ENCODE measurements at regions not wholly inside any gene's neighbourhood (a gene's known extent, or its start where the extent isn't known, plus 50 kb on each side); places are given as distances from the start of the nearest gene placed in this dataset.
A peak's percentile ranks its signal among the peaks of the same experiment; 100 is the strongest.

DNA sequence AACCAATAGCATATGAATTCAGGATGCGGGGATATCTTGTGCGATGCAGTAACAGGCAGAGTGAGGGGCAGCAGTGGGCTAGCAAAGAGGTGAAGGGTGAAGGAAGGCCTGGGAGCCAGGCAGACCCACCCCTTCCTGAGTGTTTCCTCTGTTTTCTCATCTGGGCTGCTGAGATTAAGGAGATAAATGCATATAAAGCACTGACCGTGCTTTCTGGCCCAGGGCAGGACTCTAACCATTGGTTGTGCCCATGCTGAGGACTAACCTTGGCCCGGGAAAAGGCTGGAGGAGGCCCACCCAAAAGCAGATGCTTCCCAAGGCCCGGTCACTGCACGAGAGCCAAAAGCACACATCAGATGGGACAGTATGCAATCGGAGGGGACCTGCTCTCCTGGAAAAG lies 87.6 kb downstream of the PSMG1 start:
- Histone ChIP-seq H3K27ac (ENCODE audit: low read depth in 1 of 2, low read length in 2 of 2) (no peak overlapping the region), H3K4me1 (ENCODE audit: insufficient read depth, low read length) (peaks cover 4% of the 10 kb centered on the region), H3K4me3 (ENCODE audit: low read length) (no peak overlapping the region), H3K9me3 (ENCODE audit: control insufficient read depth in 1 of 2, insufficient read depth in 1 of 2, low read length in 2 of 2) (no peaks in the 10 kb centered on the region), H3K36me3 (ENCODE audit: insufficient read depth, low read length) (no peaks in the 10 kb centered on the region), H3K27me3 (ENCODE audit: control insufficient read depth in 1 of 2, insufficient read depth in 2 of 2, low read length in 2 of 2) (no peaks in the 10 kb centered on the region)
- TF ChIP-seq CTCF (IDR thresholded peaks at IDR 0.05) = no peak
- Mint-ChIP-seq H3K4me3 (no peak overlapping the region), H3K4me1 (ENCODE audit: low read depth) (no peaks in the 10 kb centered on the region), H3K9me3 (no peaks in the 10 kb centered on the region), H3K27ac (no peak overlapping the region), H3K36me3 (ENCODE audit: low read depth) (no peaks in the 10 kb centered on the region), H3K27me3 (no peaks in the 10 kb centered on the region)
- ChIA-PET CTCF (no interaction called here), POLR2A (no interaction called here)
- DNase-seq (no peak), ATAC-seq (ENCODE audit: poor library complexity) (no peak)
- intact Hi-C loops (cut with DNase I, micrococcal nuclease) = no loop called here

DNA sequence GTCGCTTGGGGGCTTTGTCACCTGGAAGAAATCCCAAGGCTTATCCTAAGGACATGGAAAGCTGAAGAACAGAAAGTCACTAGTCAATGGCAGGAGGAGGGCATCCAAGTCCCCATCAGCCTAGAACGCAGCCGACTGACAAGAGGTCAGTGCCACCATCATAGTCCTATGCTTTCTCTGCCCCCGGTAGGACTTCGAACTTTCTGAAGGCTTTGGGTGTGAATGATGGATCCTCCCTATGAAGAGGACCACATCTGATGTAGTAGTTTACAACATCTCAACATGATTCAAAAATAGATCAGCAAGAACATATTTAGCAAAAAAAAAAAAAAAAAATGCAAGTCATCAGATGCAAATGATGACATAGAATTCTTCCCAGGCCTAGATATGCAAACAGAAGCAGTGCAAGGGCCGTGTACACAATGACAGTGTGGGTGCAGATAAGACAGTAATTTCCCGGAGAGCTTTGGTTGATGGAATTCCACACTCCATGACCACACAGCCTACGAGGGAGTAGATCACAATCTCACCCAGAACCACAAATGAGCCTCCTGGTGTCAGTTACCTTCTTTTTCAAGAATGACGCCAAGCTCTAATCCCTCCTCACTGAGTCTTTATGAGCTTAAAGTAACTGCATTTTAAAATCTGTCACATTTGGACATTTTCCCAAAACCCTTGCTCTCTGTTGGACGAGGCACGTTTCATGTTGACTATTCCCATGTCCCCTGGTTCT lies 88.2 kb downstream of the PSMG1 start:
- Histone ChIP-seq H3K4me3 (ENCODE audit: low read length) (no peak overlapping the region), H3K4me1 (ENCODE audit: insufficient read depth, low read length) (peaks cover 4% of the 10 kb centered on the region), H3K9me3 (ENCODE audit: control insufficient read depth in 1 of 2, insufficient read depth in 1 of 2, low read length in 2 of 2) (no peaks in the 10 kb centered on the region), H3K27ac (ENCODE audit: low read depth in 1 of 2, low read length in 2 of 2) (no peak overlapping the region), H3K27me3 (ENCODE audit: control insufficient read depth in 1 of 2, insufficient read depth in 2 of 2, low read length in 2 of 2) (no peaks in the 10 kb centered on the region), H3K36me3 (ENCODE audit: insufficient read depth, low read length) (no peaks in the 10 kb centered on the region)
- Mint-ChIP-seq H3K9me3 (no peaks in the 10 kb centered on the region), H3K4me1 (ENCODE audit: low read depth) (no peaks in the 10 kb centered on the region), H3K4me3 (no peak overlapping the region), H3K27ac (no peak overlapping the region), H3K36me3 (ENCODE audit: low read depth) (no peaks in the 10 kb centered on the region), H3K27me3 (no peaks in the 10 kb centered on the region)
- intact Hi-C loops (cut with DNase I, micrococcal nuclease) = no loop called here
- CTCF ChIA-PET = no interaction called here
- POLR2A ChIA-PET = no interaction called here
- no peak for TF ChIP-seq CTCF (IDR thresholded peaks at IDR 0.05)
- ATAC-seq (ENCODE audit: poor library complexity) (no peak), DNase-seq (no peak)

- Mint-ChIP-seq H3K4me1 (ENCODE audit: low read depth) (no peaks in the 10 kb centered on the region), H3K27ac (no peak overlapping the region), H3K27me3 (no peaks in the 10 kb centered on the region), H3K4me3 (no peak overlapping the region), H3K9me3 (no peaks in the 10 kb centered on the region), H3K36me3 (ENCODE audit: low read depth) (no peaks in the 10 kb centered on the region)
- ATAC-seq (ENCODE audit: poor library complexity) = no peak
- Histone ChIP-seq H3K27ac (ENCODE audit: low read depth in 1 of 2, low read length in 2 of 2) (no peak overlapping the region), H3K36me3 (ENCODE audit: insufficient read depth, low read length) (no peaks in the 10 kb centered on the region), H3K4me3 (ENCODE audit: low read length) (no peak overlapping the region), H3K4me1 (ENCODE audit: insufficient read depth, low read length) (peaks cover 4% of the 10 kb centered on the region), H3K9me3 (ENCODE audit: control insufficient read depth in 1 of 2, insufficient read depth in 1 of 2, low read length in 2 of 2) (no peaks in the 10 kb centered on the region), H3K27me3 (ENCODE audit: control insufficient read depth in 1 of 2, insufficient read depth in 2 of 2, low read length in 2 of 2) (no peaks in the 10 kb centered on the region)
- POLR2A ChIA-PET = no interaction called here
- intact Hi-C loops (cut with DNase I, micrococcal nuclease) = no loop called here
- no peak for TF ChIP-seq CTCF (IDR thresholded peaks at IDR 0.05)
- DNase-seq = peak in 3 of 14 experiments; percentile 24 to 62 (median 53)
- CTCF ChIA-PET = no interaction called here
Observed at GRCh38 chr21:39094087-39094780, 89.0 kb downstream of the PSMG1 start.

Data from CD4-positive, alpha-beta T cell (primary cell).